ENCODE measurements at regions not wholly inside any gene's neighbourhood (a gene's known extent, or its start where the extent isn't known, plus 50 kb on each side); places are given as distances from the start of the nearest gene placed in this dataset.

DNA sequence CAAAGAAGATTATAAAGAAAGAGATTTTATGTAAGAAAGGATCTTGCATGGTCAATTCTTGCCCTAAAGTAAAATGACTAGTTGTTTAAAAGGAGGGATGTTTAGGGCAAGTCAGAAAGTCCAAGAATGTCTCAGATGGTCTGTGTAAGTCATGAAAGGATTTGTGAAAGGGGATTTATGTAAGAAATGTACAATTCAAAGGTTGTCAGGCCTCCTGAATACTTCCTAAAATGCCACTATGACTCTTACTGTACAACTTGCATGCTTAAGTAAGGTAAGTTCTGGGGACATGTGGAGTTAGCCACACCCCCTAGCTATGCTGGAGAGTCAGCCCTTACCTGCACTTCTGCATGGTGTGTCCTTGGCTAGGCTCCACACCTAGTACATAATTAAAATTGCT lies 328.9 kb upstream of the TGFBR2 start:
- TF ChIP-seq, protein P1, sequence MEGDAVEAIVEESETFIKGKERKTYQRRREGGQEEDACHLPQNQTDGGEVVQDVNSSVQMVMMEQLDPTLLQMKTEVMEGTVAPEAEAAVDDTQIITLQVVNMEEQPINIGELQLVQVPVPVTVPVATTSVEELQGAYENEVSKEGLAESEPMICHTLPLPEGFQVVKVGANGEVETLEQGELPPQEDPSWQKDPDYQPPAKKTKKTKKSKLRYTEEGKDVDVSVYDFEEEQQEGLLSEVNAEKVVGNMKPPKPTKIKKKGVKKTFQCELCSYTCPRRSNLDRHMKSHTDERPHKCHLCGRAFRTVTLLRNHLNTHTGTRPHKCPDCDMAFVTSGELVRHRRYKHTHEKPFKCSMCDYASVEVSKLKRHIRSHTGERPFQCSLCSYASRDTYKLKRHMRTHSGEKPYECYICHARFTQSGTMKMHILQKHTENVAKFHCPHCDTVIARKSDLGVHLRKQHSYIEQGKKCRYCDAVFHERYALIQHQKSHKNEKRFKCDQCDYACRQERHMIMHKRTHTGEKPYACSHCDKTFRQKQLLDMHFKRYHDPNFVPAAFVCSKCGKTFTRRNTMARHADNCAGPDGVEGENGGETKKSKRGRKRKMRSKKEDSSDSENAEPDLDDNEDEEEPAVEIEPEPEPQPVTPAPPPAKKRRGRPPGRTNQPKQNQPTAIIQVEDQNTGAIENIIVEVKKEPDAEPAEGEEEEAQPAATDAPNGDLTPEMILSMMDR (conservative IDR thresholded peaks at IDR 0.05; ENCODE audit: low read depth in 2 of 2): no peak
- TF ChIP-seq EZH2 (IDR thresholded peaks at IDR 0.05; ENCODE audit: low read depth, unreplicated experiment): no peak
- no peak for TF ChIP-seq POLR2AphosphoS5 (IDR thresholded peaks at IDR 0.05; ENCODE audit: low read depth)

Data from GM23338 (cell line).